Transverse colon (tissue), 4 donors: ENCODE measurements at regions not wholly inside any gene's neighbourhood (a gene's known extent, or its start where the extent isn't known, plus 50 kb on each side); places are given as distances from the start of the nearest gene placed in this dataset.

Experiments used
- CTCF ChIP-seq, 5 experiments: fragments of 200-600 bp in 3 of 5; fragments of 450-650 bp in 2 of 5; sonication (generic) in 3 of 5; IDR thresholded peaks; 1 replicate in 2 of 5; 2 replicates in 3 of 5; pipeline ENCODE4 v1.5.1; 2016 to 2017; ENCODE audit warnings: antibody characterized with exemption in 5 of 5, inconsistent platforms in 3 of 5, mild to moderate bottlenecking in 2 of 5, moderate library complexity in 1 of 5
- POLR2AphosphoS5 ChIP-seq, 3 donors: sonication (generic); formaldehyde crosslinking; IDR thresholded peaks; one replicate each; pipeline ENCODE4 v1.6.1; 2016; ENCODE audit warnings: antibody characterized with exemption in 3 of 3

- TF ChIP-seq CTCF (IDR thresholded peaks at IDR 0.05) (no peak), POLR2AphosphoS5 (IDR thresholded peaks at IDR 0.05) (no peak)
Observed at GRCh38 chr2:208867374-208867773, 460.8 kb downstream of the PTH2R start.
